Activated naive CD4-positive, alpha-beta T cell treated with anti-CD3 and anti-CD28 coated beads for 36 hours (primary cell): ENCODE measurements at regions not wholly inside any gene's neighbourhood (a gene's known extent, or its start where the extent isn't known, plus 50 kb on each side); places are given as distances from the start of the nearest gene placed in this dataset.

ENCODE experiments used
- CTCF ChIA-PET: fragments of 350-600 bp; sonication (Branson Sonifier 250); formaldehyde crosslinking; loops from one replicate; lab custom pipeline; 2021; ENCODE audit warnings: antibody characterized with exemption; lab: Charles Lee
- DNase-seq: peaks from one replicate; pipeline ENCODE4 v3.0.0-alpha.2; 2020
- H3K27ac Mint-ChIP-seq: one replicate; pipeline ENCODE4 v1.8.0; 2021; ENCODE audit warnings: mild to moderate bottlenecking, mixed read lengths
- H3K27me3 Mint-ChIP-seq: one replicate; pipeline ENCODE4 v1.8.0; 2021; ENCODE audit warnings: low read depth, mixed read lengths
- H3K36me3 Mint-ChIP-seq: one replicate; pipeline ENCODE4 v1.8.0; 2021; ENCODE audit warnings: low read depth, mixed read lengths
- H3K4me1 Mint-ChIP-seq: one replicate; pipeline ENCODE4 v1.8.0; 2021; ENCODE audit warnings: low read depth, mixed read lengths
- H3K4me3 Mint-ChIP-seq: one replicate; pipeline ENCODE4 v1.8.0; 2021; ENCODE audit warnings: mild to moderate bottlenecking, moderate library complexity, mixed read lengths
- H3K9me3 Mint-ChIP-seq: one replicate; pipeline ENCODE4 v1.8.0; 2021; ENCODE audit warnings: mixed read lengths
- intact Hi-C: fragments of 100-400 bp; cut with micrococcal nuclease; formaldehyde crosslinking; loops from one replicate; pipeline ENCODE4 v1.15.1; 2023

- peaks cover 15% of the 10 kb centered on the region for H3K27me3 Mint-ChIP-seq
- no peak overlapping the region for H3K4me3 Mint-ChIP-seq
- H3K4me1 Mint-ChIP-seq, result peaks cover 2% of the 10 kb centered on the region
- peaks cover 5% of the 10 kb centered on the region for H3K9me3 Mint-ChIP-seq
- no peak overlapping the region for H3K27ac Mint-ChIP-seq
- no peaks in the 10 kb centered on the region for H3K36me3 Mint-ChIP-seq
- CTCF ChIA-PET, result no interaction called here
- no peak for DNase-seq
- intact Hi-C loops, result no loop called here
Observed at GRCh38 chr21:38925923-38926322, 120.2 kb downstream of the ETS2 start.

- Mint-ChIP-seq H3K36me3 (no peaks in the 10 kb centered on the region), H3K9me3 (peaks cover 5% of the 10 kb centered on the region), H3K4me3 (no peak overlapping the region), H3K27me3 (peaks cover 16% of the 10 kb centered on the region), H3K27ac (no peak overlapping the region), H3K4me1 (peaks cover 2% of the 10 kb centered on the region)
- CTCF ChIA-PET, result no interaction called here
- DNase-seq, result no peak
- intact Hi-C loops, result no loop called here
Observed at GRCh38 chr21:38925478-38925877, 119.7 kb downstream of the ETS2 start.

GRCh38 chr21:38924954-38925353 lies 119.2 kb downstream of the ETS2 start:
- Mint-ChIP-seq H3K4me3 (no peak overlapping the region), H3K27ac (no peak overlapping the region)
- intact Hi-C loops, result no loop called here

GRCh38 chr21:38923429-38923828 lies 117.7 kb downstream of the ETS2 start:
- no peak overlapping the region for H3K4me3 Mint-ChIP-seq
- CTCF ChIA-PET, result no interaction called here
- H3K36me3 Mint-ChIP-seq, result no peaks in the 10 kb centered on the region
- intact Hi-C loops, result no loop called here
- DNase-seq, result no peak
- H3K27me3 Mint-ChIP-seq, result peaks cover 20% of the 10 kb centered on the region
- peaks cover 2% of the 10 kb centered on the region for H3K4me1 Mint-ChIP-seq
- H3K27ac Mint-ChIP-seq, result no peak overlapping the region
- no peaks in the 10 kb centered on the region for H3K9me3 Mint-ChIP-seq

More at GRCh38 chr21:38924954-38925353, 119.2 kb downstream of the ETS2 start:
- H3K36me3 Mint-ChIP-seq, result no peaks in the 10 kb centered on the region
- H3K4me1 Mint-ChIP-seq, result peaks cover 2% of the 10 kb centered on the region
- DNase-seq, result no peak
- CTCF ChIA-PET, result no interaction called here
- peaks cover 16% of the 10 kb centered on the region for H3K27me3 Mint-ChIP-seq
- peaks cover 4% of the 10 kb centered on the region for H3K9me3 Mint-ChIP-seq

GRCh38 chr21:38922474-38923235 lies 116.9 kb downstream of the ETS2 start:
- Mint-ChIP-seq H3K9me3 (no peaks in the 10 kb centered on the region), H3K36me3 (no peaks in the 10 kb centered on the region), H3K4me1 (peaks cover 2% of the 10 kb centered on the region), H3K27ac (no peak overlapping the region), H3K4me3 (no peak overlapping the region), H3K27me3 (peaks cover 20% of the 10 kb centered on the region)
- DNase-seq, result no peak
- intact Hi-C loops, result no loop called here
- CTCF ChIA-PET, result no interaction called here

GRCh38 chr21:38921511-38922251 lies 116.0 kb downstream of the ETS2 start:
- Mint-ChIP-seq H3K4me3 (no peak overlapping the region), H3K9me3 (no peaks in the 10 kb centered on the region), H3K27ac (no peak overlapping the region), H3K27me3 (peaks cover 20% of the 10 kb centered on the region), H3K36me3 (no peaks in the 10 kb centered on the region), H3K4me1 (peaks cover 2% of the 10 kb centered on the region)
- no peak for DNase-seq
- CTCF ChIA-PET, result interaction anchor here (0.7 kb wide), 1 partner anchor 14 kb away, joined by 3 read pairs; no protein-coding TSS in a partner anchor
- intact Hi-C loops, result no loop called here

GRCh38 chr21:38920631-38921398 lies 115.1 kb downstream of the ETS2 start:
- intact Hi-C loops, result no loop called here
- Mint-ChIP-seq H3K36me3 (no peaks in the 10 kb centered on the region), H3K27me3 (peaks cover 24% of the 10 kb centered on the region), H3K4me3 (no peak overlapping the region), H3K27ac (no peak overlapping the region), H3K9me3 (no peaks in the 10 kb centered on the region), H3K4me1 (no peaks in the 10 kb centered on the region)
- CTCF ChIA-PET, result interaction anchor here (0.7 kb wide), 1 partner anchor 15 kb away, joined by 3 read pairs; no protein-coding TSS in a partner anchor
- DNase-seq, result no peak

GRCh38 chr21:38918607-38919346 lies 113.0 kb downstream of the ETS2 start:
- intact Hi-C loops, result no loop called here

GRCh38 chr21:38917043-38917774 lies 111.5 kb downstream of the ETS2 start:
- intact Hi-C loops, result no loop called here
- DNase-seq, result no peak
- H3K36me3 Mint-ChIP-seq, result no peaks in the 10 kb centered on the region
- no peak overlapping the region for H3K27ac Mint-ChIP-seq
- H3K27me3 Mint-ChIP-seq, result peaks cover 13% of the 10 kb centered on the region
- H3K4me3 Mint-ChIP-seq, result no peak overlapping the region
- no peaks in the 10 kb centered on the region for H3K4me1 Mint-ChIP-seq
- H3K9me3 Mint-ChIP-seq, result no peaks in the 10 kb centered on the region
- CTCF ChIA-PET, result no interaction called here

More at GRCh38 chr21:38918607-38919346, 113.0 kb downstream of the ETS2 start:
- no peak overlapping the region for H3K27ac Mint-ChIP-seq
- H3K9me3 Mint-ChIP-seq, result no peaks in the 10 kb centered on the region
- H3K36me3 Mint-ChIP-seq, result no peaks in the 10 kb centered on the region
- CTCF ChIA-PET, result interaction anchor here (0.5 kb wide), 1 partner anchor 101 kb away, joined by 4 read pairs; no protein-coding TSS in a partner anchor
- H3K27me3 Mint-ChIP-seq, result peaks cover 19% of the 10 kb centered on the region
- H3K4me3 Mint-ChIP-seq, result no peak overlapping the region
- no peaks in the 10 kb centered on the region for H3K4me1 Mint-ChIP-seq
- DNase-seq, result no peak

- no peak overlapping the region for H3K4me3 Mint-ChIP-seq
- no peak for DNase-seq
- H3K27me3 Mint-ChIP-seq, result peaks cover 13% of the 10 kb centered on the region
- CTCF ChIA-PET, result no interaction called here
- H3K9me3 Mint-ChIP-seq, result no peaks in the 10 kb centered on the region
- H3K27ac Mint-ChIP-seq, result no peak overlapping the region
- peaks cover 1% of the 10 kb centered on the region for H3K4me1 Mint-ChIP-seq
- intact Hi-C loops, result no loop called here
- no peaks in the 10 kb centered on the region for H3K36me3 Mint-ChIP-seq
Observed at GRCh38 chr21:38916214-38916964, 110.7 kb downstream of the ETS2 start.

GRCh38 chr21:38915546-38915945 lies 109.8 kb downstream of the ETS2 start:
- Mint-ChIP-seq H3K27me3 (peaks cover 9% of the 10 kb centered on the region), H3K4me1 (peaks cover 7% of the 10 kb centered on the region), H3K27ac (no peak overlapping the region), H3K4me3 (no peak overlapping the region), H3K9me3 (no peaks in the 10 kb centered on the region), H3K36me3 (no peaks in the 10 kb centered on the region)
- no peak for DNase-seq
- intact Hi-C loops, result no loop called here
- CTCF ChIA-PET, result no interaction called here
